Endothelial cell of umbilical vein (primary cell): ENCODE measurements at regions not wholly inside any gene's neighbourhood (a gene's known extent, or its start where the extent isn't known, plus 50 kb on each side); places are given as distances from the start of the nearest gene placed in this dataset.

Source experiments
- BruUV-seq: library from RNA; stranded (reverse); fragments of 400-500 nt; replicated peaks from 2 replicates; lab custom pipeline; 2021; lab: Mats Ljungman, UMichigan
- CTCF ChIA-PET: fragments of 300-600, 350-600 bp; sonication (Branson Sonifier 250); formaldehyde crosslinking; loops from one replicate; lab custom pipeline; 2021; ENCODE audit warnings: antibody characterized with exemption, inconsistent platforms; lab: Charles Lee
- POLR2A ChIA-PET: fragments of 300-600, 350-600 bp; sonication (Branson Sonifier 250); formaldehyde crosslinking; loops from one replicate; lab custom pipeline; 2021; ENCODE audit warnings: antibody characterized with exemption, inconsistent platforms; lab: Charles Lee
- DNase-seq: peaks from one replicate; pipeline ENCODE4 v3.0.0-alpha.2; 2011; ENCODE audit warnings: low read depth, low spot score
- FAIRE-seq: peaks from 2 replicates; lab custom pipeline; 2011; peaks lifted over from hg19 to GRCh38; lab: Jason Lieb, UNC
- H2AFZ ChIP-seq: 2 replicates; pipeline ENCODE4 v1.6.0; 2012; ENCODE audit warnings: low read depth, low read length, control low read depth, inconsistent platforms
- H3K27ac ChIP-seq: 2 replicates; pipeline ENCODE4 v1.5.1; 2011; ENCODE audit warnings: low read depth, mild to moderate bottlenecking, control low read depth, low read length, moderate library complexity; ENCODE audit not compliant: insufficient read depth
- H3K27me3 ChIP-seq, 2 experiments: 2 replicates each; pipeline versions ENCODE4 v1.6.0 to v1.6.1; 2011; ENCODE audit warnings: low read length in 2 of 2, mixed read lengths in 1 of 2; ENCODE audit not compliant: control insufficient read depth in 2 of 2, insufficient read depth in 2 of 2
- H3K36me3 ChIP-seq, 2 experiments: 2 replicates in 1 of 2; 3 replicates in 1 of 2; pipeline ENCODE4 v1.5.1; 2011; ENCODE audit warnings: low read length in 2 of 2, mild to moderate bottlenecking in 1 of 2, moderate library complexity in 1 of 2; ENCODE audit not compliant: control insufficient read depth in 2 of 2, insufficient read depth in 2 of 2; ENCODE audit errors: extremely low read depth in 1 of 2
- H3K4me1 ChIP-seq: 3 replicates; pipeline ENCODE4 v1.5.1; 2011; ENCODE audit warnings: mild to moderate bottlenecking, low read length; ENCODE audit not compliant: control insufficient read depth, insufficient read depth; ENCODE audit errors: extremely low read depth
- H3K4me2 ChIP-seq: 2 replicates; pipeline ENCODE4 v1.6.1; 2011; ENCODE audit warnings: low read length, control low read depth, mixed read lengths; ENCODE audit not compliant: insufficient read depth
- H3K4me3 ChIP-seq, 3 experiments: fragments of 200-600 bp in 1 of 3; sonication (generic), shearing (Covaris generic) in 1 of 3; replicated peaks in 1 of 3; 2 replicates each; pipeline ENCODE4 v1.5.1; 2011 to 2016; ENCODE audit warnings: control low read depth in 3 of 3, low read length in 3 of 3, mild to moderate bottlenecking in 2 of 3, inconsistent platforms in 1 of 3, low read depth in 1 of 3, moderate library complexity in 1 of 3; ENCODE audit not compliant: insufficient read depth in 1 of 3
- H3K79me2 ChIP-seq: 2 replicates; pipeline ENCODE4 v1.6.0; 2012; ENCODE audit warnings: low read length, inconsistent platforms; ENCODE audit not compliant: control insufficient read depth, insufficient read depth
- H3K9ac ChIP-seq: replicated peaks from 2 replicates; pipeline ENCODE3; 2011; ENCODE audit warnings: low read length, control low read depth; ENCODE audit not compliant: insufficient read depth; ENCODE audit errors: extremely low read depth
- H3K9me1 ChIP-seq: replicated peaks from 3 replicates; pipeline ENCODE4 v1.6.0; 2011; ENCODE audit warnings: mild to moderate bottlenecking, low read length; ENCODE audit not compliant: control insufficient read depth, insufficient read depth; ENCODE audit errors: extremely low read depth
- H3K9me3 ChIP-seq: replicated peaks from 2 replicates; pipeline ENCODE4 v1.5.1; 2012; ENCODE audit warnings: low read length, inconsistent platforms; ENCODE audit not compliant: control insufficient read depth, insufficient read depth
- H4K20me1 ChIP-seq: replicated peaks from 2 replicates; pipeline ENCODE3; 2011; ENCODE audit warnings: mild to moderate bottlenecking, low read length; ENCODE audit not compliant: control insufficient read depth, insufficient read depth; ENCODE audit errors: extremely low read depth
- EZH2 ChIP-seq: IDR thresholded peaks from 2 replicates; pipeline ENCODE4 v1.6.1; 2012; ENCODE audit warnings: borderline replicate concordance, low read depth, mild to moderate bottlenecking, moderate library complexity, low read length, inconsistent platforms; ENCODE audit not compliant: severe bottlenecking
- FOS ChIP-seq: IDR thresholded peaks from 2 replicates; pipeline ENCODE4 v1.6.1; 2011; ENCODE audit warnings: mild to moderate bottlenecking, low read length, moderate library complexity, borderline replicate concordance; ENCODE audit not compliant: insufficient read depth
- GATA2 ChIP-seq: IDR thresholded peaks from 2 replicates; pipeline ENCODE4 v1.7.0; 2011; ENCODE audit warnings: low read depth, mild to moderate bottlenecking, moderate library complexity, mixed read lengths, low read length; ENCODE audit not compliant: insufficient read length, insufficient read depth
- JUN ChIP-seq: IDR thresholded peaks from 2 replicates; pipeline ENCODE4 v1.6.1; 2011; ENCODE audit warnings: borderline replicate concordance, low read depth; ENCODE audit not compliant: insufficient read length, insufficient read depth
- MYC ChIP-seq: IDR thresholded peaks from one replicate; pipeline ENCODE4 v1.6.1; 2011; ENCODE audit warnings: mild to moderate bottlenecking, low read depth, low read length
- POLR2A ChIP-seq: IDR thresholded peaks from 2 replicates; pipeline ENCODE4 v1.6.1; 2012; ENCODE audit warnings: low read depth, mild to moderate bottlenecking, control low read depth, low read length
- POLR2AphosphoS5 ChIP-seq: IDR thresholded peaks from 2 replicates; pipeline ENCODE4 v1.6.1; 2012; ENCODE audit warnings: low read depth, mild to moderate bottlenecking, control low read depth, low read length, moderate library complexity; ENCODE audit not compliant: insufficient read depth
- dilution Hi-C: fragments of 300-500 bp; cut with MboI; formaldehyde crosslinking; loops from one replicate; pipeline ENCODE4 v1.15.0; 2019; ENCODE audit warnings: low sequenced_read_pairs; ENCODE audit not compliant: extremely low pct_ligation_motif_present
- intact Hi-C: fragments of 100-400 bp; cut with micrococcal nuclease; formaldehyde crosslinking; loops from one replicate; pipeline ENCODE4 v1.10.0; 2022
- TF ChIP-seq, protein P1 (sequence below), 2 donors: IDR thresholded peaks; 1 replicate in 1 of 2; 2 replicates in 1 of 2; pipeline ENCODE4 v1.5.1; 2011; ENCODE audit warnings: low read length in 2 of 2, mild to moderate bottlenecking in 2 of 2, moderate library complexity in 2 of 2, control low read depth in 1 of 2, inconsistent platforms in 1 of 2, low read depth in 1 of 2; ENCODE audit not compliant: insufficient read depth in 1 of 2; ENCODE audit errors: extremely low read depth in 1 of 2
- TF ChIP-seq, protein P2 (sequence below): IDR thresholded peaks from 2 replicates; pipeline ENCODE4 v1.6.1; 2011; ENCODE audit not compliant: insufficient read depth, insufficient read length

GRCh38 chr2:122596598-122596997 is 841.1 kb downstream of the TSN start:
- intact Hi-C loops (no loop called here), dilution Hi-C loops (no loop called here)
- Histone ChIP-seq H2AFZ (no peak overlapping the region), H3K4me3 (no peak overlapping the region), H3K4me2 (no peak overlapping the region), H3K27ac (no peak overlapping the region), H3K27me3 (no peaks in the 10 kb centered on the region), H3K36me3 (no peaks in the 10 kb centered on the region), H3K79me2 (no peaks in the 10 kb centered on the region), H4K20me1 (no peaks in the 10 kb centered on the region), H3K9me3 (no peaks in the 10 kb centered on the region), H3K9me1 (no peaks in the 10 kb centered on the region), H3K9ac (no peak overlapping the region), H3K4me1 (no peaks in the 10 kb centered on the region)
- DNase-seq: no peak
- no TSS peak for BruUV-seq
- no peak for TF ChIP-seq GATA2
- no peak for TF ChIP-seq EZH2
- no peak for TF ChIP-seq JUN
- TF ChIP-seq, protein P1, sequence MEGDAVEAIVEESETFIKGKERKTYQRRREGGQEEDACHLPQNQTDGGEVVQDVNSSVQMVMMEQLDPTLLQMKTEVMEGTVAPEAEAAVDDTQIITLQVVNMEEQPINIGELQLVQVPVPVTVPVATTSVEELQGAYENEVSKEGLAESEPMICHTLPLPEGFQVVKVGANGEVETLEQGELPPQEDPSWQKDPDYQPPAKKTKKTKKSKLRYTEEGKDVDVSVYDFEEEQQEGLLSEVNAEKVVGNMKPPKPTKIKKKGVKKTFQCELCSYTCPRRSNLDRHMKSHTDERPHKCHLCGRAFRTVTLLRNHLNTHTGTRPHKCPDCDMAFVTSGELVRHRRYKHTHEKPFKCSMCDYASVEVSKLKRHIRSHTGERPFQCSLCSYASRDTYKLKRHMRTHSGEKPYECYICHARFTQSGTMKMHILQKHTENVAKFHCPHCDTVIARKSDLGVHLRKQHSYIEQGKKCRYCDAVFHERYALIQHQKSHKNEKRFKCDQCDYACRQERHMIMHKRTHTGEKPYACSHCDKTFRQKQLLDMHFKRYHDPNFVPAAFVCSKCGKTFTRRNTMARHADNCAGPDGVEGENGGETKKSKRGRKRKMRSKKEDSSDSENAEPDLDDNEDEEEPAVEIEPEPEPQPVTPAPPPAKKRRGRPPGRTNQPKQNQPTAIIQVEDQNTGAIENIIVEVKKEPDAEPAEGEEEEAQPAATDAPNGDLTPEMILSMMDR (IDR thresholded peaks at IDR 0.05; ENCODE audit: extremely low read depth in 1 of 2, insufficient read depth in 1 of 2, low read depth in 1 of 2, low read length in 2 of 2): no peak
- TF ChIP-seq POLR2A: no peak
- no peak for TF ChIP-seq POLR2AphosphoS5
- POLR2A ChIA-PET: no interaction called here
- CTCF ChIA-PET: no interaction called here
- no peak for FAIRE-seq

DNA sequence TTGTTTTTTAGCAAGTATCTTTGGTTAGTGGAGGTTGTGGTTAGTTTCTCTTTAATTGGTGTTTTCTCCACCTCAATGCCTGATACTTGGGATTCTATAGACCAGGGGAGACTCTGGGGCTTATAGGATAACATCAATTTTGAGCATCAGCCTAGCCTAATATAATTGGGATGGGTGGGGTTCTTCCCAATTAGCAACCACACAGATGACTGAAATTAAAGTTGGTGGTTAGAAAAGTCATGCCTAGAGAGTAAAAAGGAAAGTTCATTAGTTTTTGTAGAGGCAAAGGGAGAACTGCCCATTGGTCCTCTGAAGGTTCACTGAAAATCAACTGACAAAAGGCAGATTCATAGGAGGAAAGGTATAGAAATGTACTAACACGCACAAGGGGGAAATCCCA is 843.3 kb downstream of the TSN start:
- no peaks in the 10 kb centered on the region for H3K36me3 ChIP-seq
- no peaks in the 10 kb centered on the region for H4K20me1 ChIP-seq
- no TSS peak for BruUV-seq
- no peak overlapping the region for H3K9ac ChIP-seq
- no peak for TF ChIP-seq POLR2A
- TF ChIP-seq, protein P2, sequence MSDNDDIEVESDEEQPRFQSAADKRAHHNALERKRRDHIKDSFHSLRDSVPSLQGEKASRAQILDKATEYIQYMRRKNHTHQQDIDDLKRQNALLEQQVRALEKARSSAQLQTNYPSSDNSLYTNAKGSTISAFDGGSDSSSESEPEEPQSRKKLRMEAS: no peak
- no peak for TF ChIP-seq EZH2
- TF ChIP-seq JUN: no peak
- TF ChIP-seq, protein P1 (IDR thresholded peaks at IDR 0.05; ENCODE audit: extremely low read depth in 1 of 2, insufficient read depth in 1 of 2, low read depth in 1 of 2, low read length in 2 of 2): no peak
- TF ChIP-seq POLR2AphosphoS5: no peak
- no peak for TF ChIP-seq MYC
- no peak for TF ChIP-seq FOS
- TF ChIP-seq GATA2: no peak
- no peak overlapping the region for H3K4me3 ChIP-seq
- no peak overlapping the region for H3K4me2 ChIP-seq
- ChIA-PET POLR2A (no interaction called here), CTCF (no interaction called here)
- intact Hi-C loops: no loop called here
- no peaks in the 10 kb centered on the region for H3K79me2 ChIP-seq
- H3K4me1 ChIP-seq: no peaks in the 10 kb centered on the region
- no peak for FAIRE-seq
- no peak for DNase-seq
- dilution Hi-C loops: no loop called here
- no peak overlapping the region for H2AFZ ChIP-seq
- H3K27ac ChIP-seq: no peak overlapping the region
- H3K27me3 ChIP-seq: no peaks in the 10 kb centered on the region
- H3K9me3 ChIP-seq: no peaks in the 10 kb centered on the region
- no peaks in the 10 kb centered on the region for H3K9me1 ChIP-seq
